OCI-LY3 (cell line): ENCODE measurements at regions not wholly inside any gene's neighbourhood (a gene's known extent, or its start where the extent isn't known, plus 50 kb on each side); places are given as distances from the start of the nearest gene placed in this dataset.

Experiments used
- EZH2phosphoT487 ChIP-seq: fragments of 200-600 bp; shearing (Covaris generic); IDR thresholded peaks from 2 replicates; pipeline ENCODE4 v1.6.1; 2018; ENCODE audit warnings: antibody characterized with exemption, mixed run types, low read depth
- TF ChIP-seq, protein P1 (sequence below): fragments of 200-600, 300-600 bp; sonication (generic); IDR thresholded peaks from 2 replicates; pipeline ENCODE4 v1.5.1; 2014; ENCODE audit warnings: antibody characterized with exemption, low read length, low read depth

- TF ChIP-seq, protein P1, sequence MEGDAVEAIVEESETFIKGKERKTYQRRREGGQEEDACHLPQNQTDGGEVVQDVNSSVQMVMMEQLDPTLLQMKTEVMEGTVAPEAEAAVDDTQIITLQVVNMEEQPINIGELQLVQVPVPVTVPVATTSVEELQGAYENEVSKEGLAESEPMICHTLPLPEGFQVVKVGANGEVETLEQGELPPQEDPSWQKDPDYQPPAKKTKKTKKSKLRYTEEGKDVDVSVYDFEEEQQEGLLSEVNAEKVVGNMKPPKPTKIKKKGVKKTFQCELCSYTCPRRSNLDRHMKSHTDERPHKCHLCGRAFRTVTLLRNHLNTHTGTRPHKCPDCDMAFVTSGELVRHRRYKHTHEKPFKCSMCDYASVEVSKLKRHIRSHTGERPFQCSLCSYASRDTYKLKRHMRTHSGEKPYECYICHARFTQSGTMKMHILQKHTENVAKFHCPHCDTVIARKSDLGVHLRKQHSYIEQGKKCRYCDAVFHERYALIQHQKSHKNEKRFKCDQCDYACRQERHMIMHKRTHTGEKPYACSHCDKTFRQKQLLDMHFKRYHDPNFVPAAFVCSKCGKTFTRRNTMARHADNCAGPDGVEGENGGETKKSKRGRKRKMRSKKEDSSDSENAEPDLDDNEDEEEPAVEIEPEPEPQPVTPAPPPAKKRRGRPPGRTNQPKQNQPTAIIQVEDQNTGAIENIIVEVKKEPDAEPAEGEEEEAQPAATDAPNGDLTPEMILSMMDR = no peak
- no peak for TF ChIP-seq EZH2phosphoT487
Measured at GRCh38 chr10:117727421-117727820, 184.9 kb downstream of the EMX2 start.
